ENCODE measurements at regions not wholly inside any gene's neighbourhood (a gene's known extent, or its start where the extent isn't known, plus 50 kb on each side); places are given as distances from the start of the nearest gene placed in this dataset.

DNA sequence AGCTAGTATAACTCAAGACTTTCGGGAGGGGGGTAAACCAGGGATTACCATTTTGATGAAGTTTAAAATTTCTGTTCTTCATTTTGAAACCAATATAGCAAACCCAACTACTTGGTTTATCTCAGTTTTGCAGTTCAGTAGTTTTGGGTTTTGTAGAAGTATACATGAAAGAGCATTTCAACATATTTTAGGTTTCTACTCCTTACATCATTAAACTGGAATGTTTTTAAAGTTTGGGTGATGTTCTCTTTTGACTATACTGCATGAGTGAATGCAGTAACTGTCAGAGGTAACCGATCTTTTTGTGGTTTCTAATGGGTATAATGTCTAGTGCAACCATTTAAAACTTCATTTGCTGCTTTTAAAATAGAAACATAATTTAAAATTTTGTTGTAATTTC, 248.3 kb upstream of the MAD2L1 start:
- TF ChIP-seq, protein P1, sequence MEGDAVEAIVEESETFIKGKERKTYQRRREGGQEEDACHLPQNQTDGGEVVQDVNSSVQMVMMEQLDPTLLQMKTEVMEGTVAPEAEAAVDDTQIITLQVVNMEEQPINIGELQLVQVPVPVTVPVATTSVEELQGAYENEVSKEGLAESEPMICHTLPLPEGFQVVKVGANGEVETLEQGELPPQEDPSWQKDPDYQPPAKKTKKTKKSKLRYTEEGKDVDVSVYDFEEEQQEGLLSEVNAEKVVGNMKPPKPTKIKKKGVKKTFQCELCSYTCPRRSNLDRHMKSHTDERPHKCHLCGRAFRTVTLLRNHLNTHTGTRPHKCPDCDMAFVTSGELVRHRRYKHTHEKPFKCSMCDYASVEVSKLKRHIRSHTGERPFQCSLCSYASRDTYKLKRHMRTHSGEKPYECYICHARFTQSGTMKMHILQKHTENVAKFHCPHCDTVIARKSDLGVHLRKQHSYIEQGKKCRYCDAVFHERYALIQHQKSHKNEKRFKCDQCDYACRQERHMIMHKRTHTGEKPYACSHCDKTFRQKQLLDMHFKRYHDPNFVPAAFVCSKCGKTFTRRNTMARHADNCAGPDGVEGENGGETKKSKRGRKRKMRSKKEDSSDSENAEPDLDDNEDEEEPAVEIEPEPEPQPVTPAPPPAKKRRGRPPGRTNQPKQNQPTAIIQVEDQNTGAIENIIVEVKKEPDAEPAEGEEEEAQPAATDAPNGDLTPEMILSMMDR (conservative IDR thresholded peaks at IDR 0.05; ENCODE audit: low read depth, low read length): no peak
- TF ChIP-seq EZH2 (IDR thresholded peaks at IDR 0.05; ENCODE audit: borderline replicate concordance, low read depth, low read length, poor library complexity, severe bottlenecking): no peak
